Activated naive CD8-positive, alpha-beta T cell treated with anti-CD3 and anti-CD28 coated beads for 36 hours (primary cell): ENCODE measurements at regions not wholly inside any gene's neighbourhood (a gene's known extent, or its start where the extent isn't known, plus 50 kb on each side); places are given as distances from the start of the nearest gene placed in this dataset.

Experiments
- DNase-seq: peaks from one replicate; pipeline ENCODE4 v3.0.0; 2021
- H3K27ac Mint-ChIP-seq: one replicate; pipeline ENCODE4 v1.8.0; 2022; ENCODE audit warnings: mild to moderate bottlenecking, moderate library complexity, mixed read lengths
- H3K27me3 Mint-ChIP-seq: one replicate; pipeline ENCODE4 v1.8.0; 2022; ENCODE audit warnings: mild to moderate bottlenecking, mixed read lengths
- H3K36me3 Mint-ChIP-seq: one replicate; pipeline ENCODE4 v1.8.0; 2021; ENCODE audit warnings: mild to moderate bottlenecking, mixed read lengths
- H3K4me1 Mint-ChIP-seq: one replicate; pipeline ENCODE4 v1.8.0; 2021; ENCODE audit warnings: mixed read lengths
- H3K4me3 Mint-ChIP-seq: one replicate; pipeline ENCODE4 v1.8.0; 2022; ENCODE audit warnings: mild to moderate bottlenecking, moderate library complexity, mixed read lengths
- H3K9me3 Mint-ChIP-seq: one replicate; pipeline ENCODE4 v1.8.0; 2022; ENCODE audit warnings: mixed read lengths

DNA sequence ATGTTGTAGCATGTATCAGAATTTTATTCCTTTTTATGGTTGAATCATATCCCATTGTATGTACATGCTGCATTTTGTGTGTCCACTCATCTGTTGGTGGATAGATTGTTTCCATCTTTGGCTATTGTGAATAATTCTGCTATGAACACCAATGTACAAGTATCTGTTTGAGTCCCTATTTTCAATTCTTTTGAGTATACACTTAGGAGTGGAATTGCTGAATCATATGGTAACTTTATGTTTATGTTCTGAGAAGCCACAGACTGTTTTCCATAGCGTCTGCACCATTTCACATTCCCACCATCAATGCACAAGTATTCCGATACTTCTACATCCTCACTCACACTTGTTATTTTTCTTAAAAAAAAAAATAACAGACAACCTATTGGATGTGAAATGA lies 91.5 kb downstream of the ARF6 start:
- Mint-ChIP-seq H3K27ac (peak overlapping the region; percentile 73), H3K4me1 (peaks cover 65% of the 10 kb centered on the region)

DNA sequence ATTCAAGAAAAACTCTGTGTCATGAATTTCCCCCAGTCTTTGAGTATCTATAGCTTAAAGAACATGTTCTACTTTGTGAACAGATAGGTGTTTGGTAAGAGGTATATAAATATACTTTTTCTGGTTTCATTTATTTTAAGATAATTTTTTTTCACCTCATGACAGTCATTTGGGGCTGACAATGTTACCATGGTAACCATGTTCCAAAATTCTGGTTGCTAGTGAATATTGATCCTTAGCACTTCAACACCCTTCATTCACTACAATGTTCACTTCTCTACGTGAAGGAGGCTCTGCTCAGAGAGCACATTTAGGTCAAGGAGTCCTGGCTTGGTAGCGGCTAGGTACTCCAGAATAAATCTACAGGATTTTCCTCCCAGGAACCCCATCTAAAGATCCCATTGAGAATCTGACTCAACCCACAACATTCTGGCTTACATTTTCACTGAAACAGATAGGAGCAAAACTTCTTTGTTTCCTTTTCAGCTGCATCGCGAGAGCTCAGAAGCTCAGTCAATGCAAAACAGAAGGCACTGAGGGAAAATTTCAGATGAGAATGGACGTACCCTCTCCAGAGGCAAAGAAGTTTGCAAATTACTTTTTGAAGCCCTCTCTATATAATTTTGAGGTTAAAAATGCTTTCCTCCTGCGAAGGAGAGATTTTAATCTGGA lies 93.6 kb downstream of the ARF6 start:
- no peak overlapping the region for H3K4me3 Mint-ChIP-seq
- H3K4me1 Mint-ChIP-seq = peaks cover 51% of the 10 kb centered on the region
- no peak for DNase-seq
- no peaks in the 10 kb centered on the region for H3K9me3 Mint-ChIP-seq
- no peaks in the 10 kb centered on the region for H3K27me3 Mint-ChIP-seq
- H3K36me3 Mint-ChIP-seq = peaks cover 5% of the 10 kb centered on the region
- H3K27ac Mint-ChIP-seq = peak overlapping the region; percentile 12

More for the DNA sequence above, 91.5 kb downstream of the ARF6 start:
- DNase-seq = no peak
- Mint-ChIP-seq H3K27me3 (no peaks in the 10 kb centered on the region), H3K4me3 (no peak overlapping the region), H3K9me3 (no peaks in the 10 kb centered on the region), H3K36me3 (peaks cover 5% of the 10 kb centered on the region)

DNA sequence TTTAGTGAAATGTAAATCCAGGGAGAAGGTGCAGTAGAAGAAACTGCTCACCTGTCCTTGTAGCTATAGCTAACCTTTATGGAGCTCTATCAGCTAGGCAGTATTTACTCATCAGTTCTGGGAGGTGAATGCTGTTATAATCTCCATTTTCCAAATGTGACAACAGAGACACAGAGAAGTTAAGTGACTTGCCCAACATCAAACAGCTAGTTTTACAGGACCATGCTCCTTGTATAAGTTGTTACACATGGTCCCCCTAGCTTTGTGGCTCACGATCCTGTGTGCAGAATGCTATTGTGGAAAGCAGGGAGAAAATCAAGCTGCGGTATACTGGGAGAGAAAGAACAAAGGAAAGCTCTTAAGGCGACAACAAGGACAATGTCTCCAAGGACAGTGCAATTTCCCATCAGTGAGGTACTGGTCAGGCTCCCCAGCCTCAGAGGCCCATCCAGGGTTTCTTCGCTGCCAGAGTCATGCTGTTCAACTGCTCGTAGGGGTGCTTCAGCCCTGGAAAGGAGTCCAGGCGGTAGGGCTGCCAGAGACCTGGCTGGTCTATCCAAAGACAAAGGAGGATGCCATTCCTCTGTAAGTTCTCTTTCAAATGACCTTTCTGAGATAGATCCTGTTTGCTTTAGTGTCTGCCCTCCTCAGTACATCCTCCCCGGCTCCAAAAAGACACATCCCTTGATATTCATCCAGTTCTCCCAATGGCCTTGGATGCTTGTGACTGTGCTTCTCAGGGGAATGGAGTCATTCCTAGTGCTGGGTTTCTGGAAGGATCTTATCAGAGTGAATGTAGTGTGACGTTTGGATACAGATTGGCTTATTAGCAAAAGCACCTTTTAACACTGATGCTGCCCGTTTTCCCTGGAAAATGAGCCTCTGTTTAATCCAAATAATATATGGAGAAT lies 95.5 kb downstream of the ARF6 start:
- Mint-ChIP-seq H3K4me1 (peaks cover 49% of the 10 kb centered on the region), H3K4me3 (no peak overlapping the region), H3K9me3 (no peaks in the 10 kb centered on the region), H3K27me3 (no peaks in the 10 kb centered on the region), H3K36me3 (no peaks in the 10 kb centered on the region), H3K27ac (no peak overlapping the region)
- DNase-seq = no peak

DNA sequence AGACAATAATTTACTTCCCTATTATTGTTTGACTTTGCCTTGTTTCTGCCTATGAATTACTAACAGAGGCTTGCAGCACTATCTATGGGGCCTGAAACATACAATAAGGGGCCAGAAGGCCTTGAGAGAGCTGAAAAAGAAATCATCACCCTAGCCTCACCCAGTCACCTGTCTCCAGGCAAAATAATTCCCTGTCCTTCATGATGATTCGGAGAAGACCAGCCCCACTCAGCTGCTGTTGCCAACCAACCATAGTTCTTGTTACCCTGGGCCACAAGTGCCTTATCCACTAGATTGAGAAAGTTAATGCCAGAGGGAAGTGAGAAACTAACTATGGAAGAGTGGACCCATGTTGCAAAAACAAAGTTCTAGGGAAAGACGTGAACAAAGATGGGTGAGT lies 97.1 kb downstream of the ARF6 start:
- Mint-ChIP-seq H3K27ac (no peak overlapping the region), H3K9me3 (no peaks in the 10 kb centered on the region), H3K27me3 (no peaks in the 10 kb centered on the region), H3K4me1 (peaks cover 41% of the 10 kb centered on the region), H3K4me3 (no peak overlapping the region), H3K36me3 (no peaks in the 10 kb centered on the region)
- DNase-seq = no peak

DNA sequence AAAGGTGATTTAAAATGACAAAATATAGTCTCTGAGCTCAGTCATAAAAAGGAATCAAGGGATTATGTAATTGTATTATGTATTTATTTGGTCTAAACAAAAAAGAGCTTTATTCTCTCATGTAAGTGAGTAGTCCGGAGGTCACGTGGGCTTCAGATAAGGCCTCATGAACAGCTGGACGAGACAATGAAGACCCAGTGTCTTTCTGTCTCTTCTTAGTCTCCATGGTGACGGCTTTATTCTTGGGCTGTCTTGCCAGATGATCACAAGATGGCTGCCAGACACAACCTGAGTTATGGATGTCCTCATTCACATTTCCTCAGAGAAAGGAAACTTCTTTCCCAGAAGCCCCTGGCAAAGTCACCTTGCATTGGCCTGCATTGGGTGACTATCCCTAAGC lies 98.6 kb downstream of the ARF6 start:
- H3K27ac Mint-ChIP-seq = no peak overlapping the region
- no peaks in the 10 kb centered on the region for H3K27me3 Mint-ChIP-seq
- no peak overlapping the region for H3K4me3 Mint-ChIP-seq
- no peaks in the 10 kb centered on the region for H3K9me3 Mint-ChIP-seq
- DNase-seq = no peak
- peaks cover 41% of the 10 kb centered on the region for H3K4me1 Mint-ChIP-seq
- H3K36me3 Mint-ChIP-seq = no peaks in the 10 kb centered on the region

DNA sequence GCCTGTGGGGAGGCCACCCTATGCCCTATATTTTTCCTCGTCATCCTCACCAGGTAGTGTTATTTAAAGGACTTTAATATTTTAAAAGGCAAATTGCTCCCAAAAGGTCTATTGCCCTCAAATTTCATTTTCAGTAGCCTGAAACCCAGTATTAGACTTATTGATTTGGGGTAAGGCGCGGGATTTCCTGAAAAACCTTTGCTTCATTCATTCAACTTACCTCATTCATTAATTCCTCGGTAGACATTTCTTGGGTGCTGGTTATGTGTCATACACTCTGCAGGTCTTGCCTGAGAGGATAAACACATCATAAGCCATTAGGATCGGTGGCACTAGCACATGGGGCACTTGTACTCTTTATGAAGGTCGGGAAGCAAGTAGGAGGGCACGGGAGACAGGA lies 99.2 kb downstream of the ARF6 start:
- H3K4me1 Mint-ChIP-seq = peaks cover 36% of the 10 kb centered on the region
- H3K27ac Mint-ChIP-seq = peak overlapping the region; percentile 52
- H3K36me3 Mint-ChIP-seq = no peaks in the 10 kb centered on the region
- no peaks in the 10 kb centered on the region for H3K9me3 Mint-ChIP-seq
- no peak overlapping the region for H3K4me3 Mint-ChIP-seq
- no peaks in the 10 kb centered on the region for H3K27me3 Mint-ChIP-seq
- no peak for DNase-seq

DNA sequence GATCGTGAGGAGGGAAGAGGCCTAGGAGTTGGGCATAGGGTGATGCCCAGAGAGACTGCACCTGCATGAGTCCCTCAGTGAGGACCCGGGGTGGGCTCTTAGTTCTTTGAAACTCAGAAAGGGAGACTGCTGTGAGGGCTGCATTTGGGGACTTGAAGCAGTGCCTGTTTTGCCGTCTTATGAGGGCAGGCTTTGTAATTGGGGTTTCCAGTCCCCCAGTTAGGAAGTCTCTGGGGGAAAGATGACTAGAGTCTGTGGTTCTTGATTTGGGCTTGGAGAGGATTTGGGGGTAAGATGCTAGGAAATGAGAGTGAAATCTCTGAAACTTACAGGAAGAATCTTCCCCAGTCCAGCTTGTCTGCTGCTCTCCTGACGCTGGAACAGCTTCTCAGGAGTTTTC lies 99.6 kb downstream of the ARF6 start:
- Mint-ChIP-seq H3K27ac (peak overlapping the region; percentile 77), H3K4me1 (peaks cover 32% of the 10 kb centered on the region), H3K36me3 (no peaks in the 10 kb centered on the region), H3K27me3 (no peaks in the 10 kb centered on the region), H3K9me3 (no peaks in the 10 kb centered on the region), H3K4me3 (no peak overlapping the region)
- no peak for DNase-seq

DNA sequence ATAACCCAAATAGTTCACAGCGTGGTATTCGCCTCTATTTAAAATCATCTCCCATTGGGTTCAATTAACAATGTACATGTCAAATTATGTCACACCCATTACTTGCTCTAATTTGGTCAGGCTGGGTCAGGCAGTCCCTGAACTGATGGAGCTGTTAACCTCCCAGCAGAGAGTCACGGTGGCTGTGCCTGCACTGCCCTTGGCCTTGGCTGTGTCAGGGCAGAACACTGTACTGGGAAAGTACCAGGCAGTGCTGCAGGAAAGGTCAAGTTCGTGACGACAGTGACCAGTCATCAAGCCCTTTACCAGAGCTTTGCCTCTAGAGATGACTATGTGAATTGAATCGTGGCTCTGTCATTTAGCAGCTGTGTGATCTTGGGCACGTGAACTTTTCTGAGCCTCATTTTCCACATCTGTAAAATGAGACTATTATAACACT lies 100.0 kb downstream of the ARF6 start:
- Mint-ChIP-seq H3K9me3 (no peaks in the 10 kb centered on the region), H3K4me3 (peak overlapping the region; percentile 25), H3K4me1 (peaks cover 30% of the 10 kb centered on the region), H3K27me3 (no peaks in the 10 kb centered on the region), H3K27ac (peak overlapping the region; percentile 77), H3K36me3 (no peaks in the 10 kb centered on the region)
- DNase-seq = peak; percentile 36

DNA sequence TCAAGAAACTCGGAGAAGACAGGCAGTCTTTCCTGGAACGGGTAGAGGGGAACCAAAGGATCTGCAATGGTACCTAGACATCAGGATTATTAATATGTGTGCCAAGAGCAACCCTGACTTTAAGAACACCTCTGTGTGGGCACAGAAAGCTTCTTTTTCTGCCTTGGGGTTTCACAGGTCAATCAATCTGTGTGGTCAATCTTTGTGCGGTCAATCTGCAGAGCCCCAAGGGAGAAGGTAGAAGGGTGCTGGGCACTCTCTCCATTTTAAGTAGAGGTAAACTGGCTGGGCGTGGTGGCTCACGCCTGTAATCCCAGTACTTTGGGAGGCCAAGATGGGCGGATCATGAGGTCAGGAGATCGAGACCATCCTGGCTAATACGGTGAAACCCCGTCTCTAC lies 100.7 kb downstream of the ARF6 start:
- Mint-ChIP-seq H3K4me3 (no peak overlapping the region), H3K9me3 (no peaks in the 10 kb centered on the region), H3K27ac (no peak overlapping the region), H3K36me3 (no peaks in the 10 kb centered on the region), H3K4me1 (peaks cover 33% of the 10 kb centered on the region), H3K27me3 (no peaks in the 10 kb centered on the region)
- no peak for DNase-seq

DNA sequence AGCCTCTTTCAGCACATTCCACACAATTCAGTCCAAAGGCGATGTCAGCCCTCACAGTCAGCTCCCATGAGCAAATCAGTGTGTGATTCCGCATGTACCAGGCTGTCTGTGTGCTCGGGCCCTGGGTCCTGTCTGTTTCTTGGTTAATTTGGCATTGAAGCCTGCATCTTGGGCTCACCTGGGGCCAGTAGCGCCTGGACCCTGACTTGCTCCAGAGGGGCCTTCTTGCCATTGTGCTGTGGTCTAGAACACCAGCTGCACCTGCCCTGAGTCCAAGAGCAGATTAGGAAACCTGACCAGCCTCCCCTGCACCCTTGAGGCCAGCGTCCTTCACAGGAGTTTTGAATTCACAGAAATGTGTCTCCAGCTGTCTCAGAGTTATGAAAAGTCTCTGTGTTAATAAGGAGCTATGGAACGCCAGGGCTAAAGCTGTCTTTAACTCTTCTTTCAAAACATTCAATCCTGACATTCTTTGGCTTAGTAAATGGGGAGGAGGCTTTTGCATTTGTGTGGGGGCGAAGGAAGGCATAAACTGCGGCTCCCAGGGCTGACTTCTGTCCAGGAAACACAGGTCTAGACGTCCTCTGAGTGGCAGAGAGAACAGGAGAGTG lies 102.2 kb downstream of the ARF6 start:
- no peak for DNase-seq
- Mint-ChIP-seq H3K27ac (no peak overlapping the region), H3K27me3 (no peaks in the 10 kb centered on the region), H3K4me3 (no peak overlapping the region), H3K9me3 (no peaks in the 10 kb centered on the region), H3K36me3 (peaks cover 2% of the 10 kb centered on the region), H3K4me1 (peaks cover 43% of the 10 kb centered on the region)

DNA sequence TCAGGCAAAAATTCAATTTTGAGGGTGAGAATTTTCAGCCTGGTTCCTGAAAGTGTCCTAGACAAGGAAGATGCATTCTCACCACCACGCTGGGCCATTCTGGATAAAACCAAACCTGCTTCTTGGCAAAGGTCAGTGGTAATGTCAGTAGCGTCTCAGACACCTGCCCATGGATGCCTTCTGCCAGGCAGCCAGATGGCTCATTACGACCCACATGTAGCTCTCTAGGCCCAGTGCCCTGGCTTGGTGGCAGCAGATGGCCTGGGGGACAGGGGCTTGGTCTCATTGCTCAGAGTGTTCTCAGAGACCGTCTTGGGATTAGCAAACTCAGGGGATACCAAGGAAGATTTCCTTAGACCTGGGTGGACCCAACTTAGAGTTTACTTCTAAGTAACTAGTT lies 105.1 kb downstream of the ARF6 start:
- Mint-ChIP-seq H3K4me1 (peaks cover 56% of the 10 kb centered on the region), H3K9me3 (no peaks in the 10 kb centered on the region), H3K36me3 (peaks cover 2% of the 10 kb centered on the region), H3K4me3 (no peak overlapping the region), H3K27ac (peak overlapping the region; percentile 77), H3K27me3 (no peaks in the 10 kb centered on the region)
- DNase-seq = no peak

DNA sequence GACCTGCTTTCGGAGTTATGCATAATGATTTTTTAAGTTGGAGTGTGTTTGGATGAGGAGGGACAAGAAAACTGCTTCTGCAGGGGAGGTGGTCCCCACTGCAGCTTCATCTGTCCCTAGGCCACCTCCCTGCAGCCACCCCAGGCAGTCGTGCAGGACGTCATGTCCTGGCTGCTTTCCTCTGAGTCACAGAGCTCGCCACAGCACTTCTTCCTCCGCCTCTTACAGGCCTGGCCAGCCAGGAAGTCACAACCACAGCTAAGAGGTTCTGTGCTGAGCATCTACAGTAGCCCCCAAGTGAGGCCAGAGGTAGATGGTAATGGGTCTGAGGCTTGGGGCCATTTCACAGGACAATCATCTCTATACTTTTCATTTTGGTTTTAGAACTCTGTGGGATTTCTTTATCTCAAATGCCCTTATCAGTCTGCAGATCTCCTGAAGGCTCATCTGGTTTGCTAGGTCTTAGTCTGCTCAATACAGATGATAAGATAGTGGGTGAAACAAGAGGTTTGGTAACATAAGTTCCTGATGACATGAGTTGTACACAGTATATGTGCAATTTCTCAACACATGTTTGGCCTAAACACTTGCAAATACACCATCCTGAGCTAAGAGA lies 106.4 kb downstream of the ARF6 start:
- peak overlapping the region; percentile 84 for H3K4me3 Mint-ChIP-seq
- no peaks in the 10 kb centered on the region for H3K9me3 Mint-ChIP-seq
- H3K27ac Mint-ChIP-seq = peak overlapping the region; percentile 98
- H3K27me3 Mint-ChIP-seq = no peaks in the 10 kb centered on the region
- peaks cover 2% of the 10 kb centered on the region for H3K36me3 Mint-ChIP-seq
- DNase-seq = peak; percentile 82
- peaks cover 55% of the 10 kb centered on the region for H3K4me1 Mint-ChIP-seq

DNA sequence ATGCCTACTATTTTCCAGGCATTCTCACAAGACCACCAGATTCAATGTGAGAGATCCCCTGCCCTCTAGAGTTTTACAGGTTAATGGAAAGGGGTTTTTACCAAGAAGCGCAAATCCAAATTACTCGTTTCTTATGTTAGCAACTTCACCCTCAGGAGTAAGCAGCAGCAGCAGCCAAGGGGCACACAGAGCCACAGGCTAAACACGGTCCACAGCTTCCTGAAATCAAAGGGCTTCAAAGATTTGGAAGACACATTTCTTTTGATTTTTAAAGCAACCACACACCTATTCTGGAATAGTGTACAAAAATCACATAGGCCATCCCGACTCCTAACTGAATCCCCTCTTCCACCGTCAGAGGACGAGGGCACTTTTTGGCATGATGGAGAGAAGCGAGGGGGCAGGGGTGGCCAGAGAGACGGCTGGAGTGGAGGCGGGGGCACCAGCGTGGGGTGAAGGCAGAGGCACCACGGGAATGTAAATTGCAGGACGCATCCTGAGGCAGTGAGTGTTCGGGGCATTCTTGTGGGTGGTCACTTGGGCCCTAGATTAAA lies 107.0 kb downstream of the ARF6 start:
- Mint-ChIP-seq H3K36me3 (peaks cover 2% of the 10 kb centered on the region), H3K9me3 (no peaks in the 10 kb centered on the region), H3K27me3 (no peaks in the 10 kb centered on the region), H3K27ac (peak overlapping the region; percentile 98), H3K4me1 (peaks cover 56% of the 10 kb centered on the region), H3K4me3 (peak overlapping the region; percentile 84)
- no peak for DNase-seq

DNA sequence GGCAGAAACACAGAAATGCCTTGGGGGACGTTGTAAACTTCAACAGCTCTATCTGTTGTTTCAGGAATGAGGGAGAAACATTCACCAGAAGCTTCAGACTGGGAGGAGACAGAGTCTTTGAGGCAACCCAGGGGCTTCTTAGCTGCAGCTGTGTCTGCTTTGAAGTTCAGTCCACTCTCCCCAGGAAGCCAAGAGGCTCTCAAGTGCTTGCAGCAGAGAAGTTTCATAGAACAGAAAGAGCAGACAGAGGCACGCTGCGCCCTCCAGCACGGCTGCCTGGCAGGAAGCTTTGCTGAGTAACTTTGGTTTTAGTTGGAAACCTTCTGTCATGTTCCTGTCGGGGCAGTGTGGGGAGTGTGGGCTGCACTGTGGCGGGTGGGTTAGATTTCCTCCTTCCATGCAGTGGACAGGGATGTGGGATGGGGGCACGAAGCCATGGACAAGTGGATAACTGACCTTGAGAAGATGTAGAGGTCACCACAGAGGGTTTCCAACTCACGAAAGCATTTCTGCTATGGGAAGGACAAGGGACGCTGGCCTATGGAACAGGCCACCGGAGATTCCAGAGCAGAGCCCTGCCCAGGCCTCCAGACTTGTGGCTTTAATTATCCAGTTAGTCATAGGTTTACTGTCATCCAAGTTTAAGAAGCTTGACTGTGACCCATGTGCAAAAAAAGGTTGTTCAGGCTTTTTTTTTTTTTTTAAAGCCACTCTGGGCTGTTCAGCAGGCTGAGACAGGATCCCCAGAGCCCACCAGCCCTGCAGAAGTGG lies 107.7 kb downstream of the ARF6 start:
- Mint-ChIP-seq H3K4me3 (peak overlapping the region; percentile 84), H3K27me3 (no peaks in the 10 kb centered on the region), H3K27ac (peak overlapping the region; percentile 98), H3K4me1 (peaks cover 56% of the 10 kb centered on the region), H3K9me3 (no peaks in the 10 kb centered on the region), H3K36me3 (peaks cover 2% of the 10 kb centered on the region)
- peak; percentile 83 for DNase-seq
